HG03558 (cell line): ENCODE measurements at regions not wholly inside any gene's neighbourhood (a gene's known extent, or its start where the extent isn't known, plus 50 kb on each side); places are given as distances from the start of the nearest gene placed in this dataset.
"Not testable (repeated sequence)": the region's sequence is repeated elsewhere in the genome, so short reads cannot be mapped to it uniquely, and the experiment has no call there.

Source experiments
- ATAC-seq: cut with Tn5 transposase; IDR thresholded peaks from one replicate; pipeline ENCODE4 v1.9.1; 2021; ENCODE audit warnings: moderate number of reproducible peaks; ENCODE audit not compliant: unreplicated experiment; ENCODE audit errors: extremely low read depth

- no peak for ATAC-seq
Measured at GRCh38 chr3:163523375-163523774, 1554.9 kb downstream of the SI start.

DNA sequence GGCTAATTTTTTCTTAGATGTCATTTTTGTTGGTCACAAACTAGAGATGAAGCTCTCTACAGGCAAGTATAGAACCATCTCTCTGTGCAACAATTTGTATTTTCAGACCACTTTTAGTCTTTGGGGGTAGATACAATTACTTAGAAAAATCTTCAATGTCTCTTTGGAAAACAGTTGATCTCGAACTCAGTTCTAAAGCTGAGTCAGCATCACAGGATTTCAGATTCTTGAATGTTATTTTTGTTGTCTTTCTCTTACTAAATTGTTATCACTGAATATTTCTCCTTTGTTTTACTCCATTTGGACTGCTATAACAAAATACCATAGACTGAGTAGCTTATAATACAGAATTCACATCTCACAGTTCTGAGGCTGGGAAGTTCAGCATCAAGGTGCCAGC, 1557.0 kb downstream of the SI start:
- ATAC-seq: no peak

DNA sequence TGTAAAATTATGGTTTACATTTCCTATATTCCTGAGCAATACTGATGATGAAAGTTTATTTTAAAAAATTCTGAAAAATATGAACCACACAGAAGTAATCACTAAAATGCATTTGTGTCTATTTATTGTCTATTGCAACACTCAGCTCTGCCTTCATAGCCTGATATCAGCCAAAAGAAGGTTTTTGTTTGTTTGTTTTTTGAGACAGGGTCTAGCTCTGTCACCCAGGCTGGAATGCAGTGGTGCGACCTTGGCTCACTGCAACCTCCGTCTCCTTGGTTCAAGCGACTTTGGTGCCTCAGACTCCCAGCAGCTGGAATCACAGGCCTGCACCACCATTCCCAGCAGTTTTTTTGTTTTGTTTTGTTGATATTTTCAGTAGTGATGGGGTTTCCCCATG, 1560.2 kb downstream of the SI start:
- ATAC-seq: no peak

GRCh38 chr3:163513149-163513657, 1565.1 kb downstream of the SI start:
- ATAC-seq: no peak

- no peak for ATAC-seq
Measured at GRCh38 chr3:163508206-163508605, 1570.1 kb downstream of the SI start.

DNA sequence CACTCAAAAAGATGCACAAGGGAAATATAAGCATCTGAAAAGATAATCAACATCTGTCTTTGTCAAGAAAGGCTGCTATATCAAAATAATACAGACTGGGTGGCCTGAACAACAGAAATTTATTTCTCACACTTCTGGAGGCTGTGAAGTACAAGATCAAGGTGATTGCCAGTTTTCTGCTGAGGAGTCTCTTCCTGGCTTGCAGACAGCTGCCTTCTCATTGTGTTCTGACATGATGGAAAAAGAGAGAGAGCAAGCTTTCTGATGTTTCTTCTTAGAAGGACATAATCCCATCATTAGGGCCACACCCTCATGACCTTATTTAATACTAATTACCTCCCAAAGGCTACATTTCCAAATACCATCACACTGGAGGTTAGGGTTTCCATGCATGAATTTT, 1573.3 kb downstream of the SI start:
- ATAC-seq: no peak

DNA sequence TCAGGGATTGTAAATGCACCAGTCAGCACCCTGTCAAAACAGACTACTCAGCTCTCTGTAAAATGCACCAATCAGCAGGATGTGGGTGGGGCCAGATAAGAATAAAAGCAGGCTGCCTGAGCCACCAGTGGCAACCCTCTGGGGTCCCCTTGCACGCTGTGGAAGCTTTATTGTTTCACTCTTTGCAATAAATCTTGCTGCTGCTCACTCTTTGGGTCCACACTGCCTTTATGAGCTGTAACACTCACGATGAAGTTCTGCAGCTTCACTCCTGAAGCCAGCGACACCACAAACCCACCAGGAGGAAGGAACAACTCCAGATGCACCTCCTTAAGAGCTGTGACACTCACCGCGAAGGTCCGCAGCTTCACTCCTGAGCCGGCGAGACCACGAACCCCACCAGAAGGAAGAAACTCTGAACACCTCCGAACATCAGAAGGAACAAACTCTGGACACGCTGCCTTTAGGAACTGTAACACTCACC, 1578.5 kb downstream of the SI start:
- not testable (repeated sequence) for ATAC-seq

GRCh38 chr3:163498842-163499735, 1579.2 kb downstream of the SI start:
- not testable (repeated sequence) for ATAC-seq

DNA sequence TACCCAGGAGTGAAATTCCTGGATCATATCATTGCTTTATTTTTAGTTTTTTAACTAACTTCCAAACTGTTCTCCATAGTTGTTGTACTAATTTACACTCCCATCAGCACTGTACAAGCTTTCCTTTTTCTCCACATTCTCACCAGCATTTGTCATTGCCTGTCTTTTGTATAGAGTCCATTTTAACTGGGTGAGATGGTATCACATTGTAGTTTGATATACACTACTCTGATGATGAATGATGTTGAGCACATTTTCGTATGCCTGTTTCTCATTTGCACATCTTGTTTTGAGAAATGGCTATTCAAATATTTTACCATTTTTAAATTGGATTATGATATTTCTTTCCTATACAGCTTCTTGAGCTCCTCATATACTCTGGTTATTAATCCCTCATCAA, 1586.6 kb downstream of the SI start:
- no peak for ATAC-seq

DNA sequence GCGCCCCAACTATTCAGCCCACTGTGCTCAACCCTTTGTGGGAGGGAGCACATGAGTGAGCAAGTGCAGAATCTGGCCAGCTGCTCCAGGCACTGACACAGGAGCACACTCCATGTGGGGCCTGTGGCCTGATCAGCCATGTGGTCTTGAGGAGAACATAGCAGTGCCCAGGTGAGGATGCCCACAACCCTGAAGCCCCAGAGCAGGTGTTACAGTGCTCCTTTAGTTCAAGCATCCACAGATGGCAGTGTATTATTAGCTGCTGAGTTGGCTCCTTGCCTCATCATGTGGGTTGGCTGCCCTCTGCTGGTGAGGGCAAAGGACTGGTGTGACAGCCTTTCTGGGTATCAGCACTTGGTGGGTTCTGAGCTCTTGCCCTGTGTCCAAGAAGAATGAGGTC, 1588.2 kb downstream of the SI start:
- peak; percentile 54 for ATAC-seq

- no peak for ATAC-seq
Measured at GRCh38 chr3:163482695-163483094, 1595.6 kb downstream of the SI start.

DNA sequence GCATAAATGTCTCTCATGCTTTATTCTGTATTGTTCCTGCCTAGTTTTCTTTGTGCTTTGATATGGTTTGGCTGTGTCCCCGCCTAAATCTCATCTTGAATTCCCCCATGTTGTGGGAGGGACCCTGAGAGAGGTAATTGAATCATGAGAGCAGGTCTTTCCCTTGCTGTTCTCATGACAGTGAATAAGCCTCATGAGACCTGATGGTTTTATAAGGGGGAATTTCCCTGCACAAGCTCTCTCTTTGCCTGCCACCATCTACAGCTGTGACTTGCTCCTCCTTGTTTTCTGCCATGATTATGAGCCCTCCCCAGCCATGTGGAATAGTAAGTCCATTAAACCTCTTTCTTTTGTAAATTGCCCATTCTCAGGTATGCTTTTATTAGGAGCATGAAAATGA, 1596.6 kb downstream of the SI start:
- ATAC-seq: no peak

DNA sequence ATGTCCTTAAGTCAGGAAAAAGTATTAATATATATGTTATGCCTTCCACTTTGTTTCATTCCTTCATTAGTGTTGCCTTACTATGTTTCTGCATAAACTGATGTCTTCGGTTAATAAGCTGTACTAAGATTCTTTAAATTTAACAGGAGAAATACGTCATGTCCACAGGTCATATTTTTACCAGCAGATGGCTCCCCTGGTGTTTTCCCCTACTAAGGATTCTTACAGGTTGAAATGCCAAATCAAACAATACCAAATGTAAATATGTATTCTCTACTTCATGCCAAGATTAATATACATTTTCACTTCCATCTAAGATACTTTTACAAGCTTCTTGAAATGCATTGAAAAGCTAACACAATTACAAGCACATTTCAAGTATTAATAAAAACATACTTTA, 1602.1 kb downstream of the SI start:
- ATAC-seq: no peak

- no peak for ATAC-seq
Measured at GRCh38 chr3:163474766-163475165, 1603.5 kb downstream of the SI start.

- no peak for ATAC-seq
Measured at GRCh38 chr3:163468531-163469335, 1609.6 kb downstream of the SI start.

DNA sequence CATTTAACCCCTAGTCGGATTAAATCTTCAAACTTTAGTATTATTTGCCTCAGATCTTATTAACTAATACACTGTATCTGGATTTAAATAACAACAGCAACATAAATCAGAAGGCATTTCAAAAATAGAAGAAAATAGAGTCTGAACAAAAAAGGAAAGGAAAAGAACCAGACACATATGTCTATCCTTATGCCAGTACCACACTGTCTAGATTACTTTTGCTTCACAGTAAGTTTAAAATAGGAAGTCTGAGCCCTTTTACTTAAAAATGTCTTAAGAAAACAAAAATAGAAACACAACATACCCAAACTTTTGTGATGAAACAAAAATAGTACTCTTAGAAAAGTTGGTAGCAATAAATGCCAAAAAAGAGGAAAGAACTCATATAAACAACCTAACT, 1615.8 kb downstream of the SI start:
- ATAC-seq: no peak

DNA sequence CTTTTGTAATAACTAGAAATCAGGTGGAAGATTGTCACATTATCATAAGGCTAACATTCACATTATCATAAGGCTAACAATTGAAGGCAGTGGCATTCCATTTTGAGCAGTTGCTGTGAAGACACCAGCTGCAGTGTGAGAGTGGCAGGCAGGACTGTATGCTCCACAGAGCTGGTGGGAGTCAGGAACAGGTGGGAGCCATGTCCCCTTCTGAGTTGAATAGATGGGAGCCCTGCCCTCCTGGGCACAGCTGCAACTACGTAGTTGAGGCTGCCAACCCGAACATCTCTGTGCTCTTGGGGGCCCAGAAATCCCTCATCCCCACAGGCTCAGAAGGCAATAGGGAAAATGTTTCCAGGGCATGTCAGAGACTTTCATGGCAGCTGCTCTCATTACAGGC, 1627.6 kb downstream of the SI start:
- ATAC-seq: no peak

DNA sequence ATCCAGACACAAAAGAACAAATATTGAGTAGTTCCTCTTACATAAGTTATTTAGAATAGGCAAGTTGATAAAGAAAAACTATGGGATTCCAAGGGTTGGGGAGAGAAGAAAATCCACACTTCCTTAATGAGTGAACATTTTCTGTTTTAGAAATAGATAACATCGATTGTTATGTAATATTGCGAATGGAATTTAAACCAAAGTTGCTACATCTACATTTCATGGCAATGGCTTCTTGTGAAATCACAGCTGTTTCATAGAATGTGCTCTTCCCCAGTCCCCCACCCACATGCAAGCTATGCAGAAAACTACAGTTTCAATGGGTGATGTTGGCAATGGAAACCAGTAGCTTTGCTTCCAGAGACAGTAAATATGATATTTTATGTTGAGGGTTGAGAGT, 1639.5 kb downstream of the SI start:
- no peak for ATAC-seq

DNA sequence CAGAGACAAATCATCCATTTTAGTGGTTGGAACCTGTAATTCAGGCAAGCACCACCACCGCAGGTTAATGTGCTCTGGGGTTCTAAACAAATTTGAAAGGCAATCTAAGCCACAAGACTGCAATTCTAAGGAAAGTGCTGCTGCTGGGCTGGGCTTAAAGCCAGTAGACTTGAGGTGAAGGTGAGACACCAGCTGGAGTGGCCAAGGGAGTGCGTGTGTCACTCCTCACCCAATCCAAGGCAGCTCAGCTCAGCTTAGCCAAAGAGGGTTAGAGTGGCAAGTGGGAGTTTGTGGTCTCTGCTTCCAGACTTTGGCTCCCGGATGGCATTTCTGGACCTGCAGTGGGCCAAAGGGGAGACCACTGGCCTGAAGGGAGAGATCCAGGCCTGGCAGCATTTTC, 1655.6 kb downstream of the SI start:
- no peak for ATAC-seq

DNA sequence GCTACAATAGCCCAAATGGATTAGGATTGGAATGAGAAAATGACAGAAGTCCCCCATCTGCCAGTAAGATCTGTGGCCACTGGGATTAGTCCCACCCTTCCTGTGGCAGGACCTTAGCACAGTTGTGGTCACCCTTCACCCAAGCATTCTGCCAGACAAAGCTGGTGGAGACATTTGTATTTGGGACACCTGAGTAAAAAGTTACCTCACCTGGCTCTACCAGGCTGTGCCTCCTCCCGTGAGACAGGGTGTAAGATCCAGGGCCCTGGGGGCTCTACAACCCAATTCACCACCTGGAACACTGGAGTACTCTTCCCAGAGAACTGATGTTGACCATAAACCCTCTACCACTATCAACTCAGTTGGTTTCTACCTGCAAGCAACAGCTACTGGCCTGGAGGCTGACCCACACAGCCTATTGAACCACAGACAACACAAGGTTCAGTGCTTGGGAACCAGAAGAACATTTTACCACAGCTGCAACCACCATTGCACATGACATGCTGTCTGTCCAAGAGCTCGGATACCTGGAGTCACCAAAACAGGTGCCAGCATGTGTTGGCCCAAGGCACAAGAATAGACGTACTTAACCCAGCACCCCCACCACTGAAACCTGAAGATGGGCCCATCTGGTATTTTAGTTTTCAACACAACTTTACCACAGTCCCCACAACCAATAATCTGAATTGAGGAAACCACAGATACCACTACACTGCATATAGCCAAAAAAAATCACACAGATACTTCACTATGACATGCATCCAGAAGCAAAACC, 1686.7 kb downstream of the SI start:
- ATAC-seq: no peak
